Parathyroid adenoma (tissue), 2 donors: ENCODE measurements at regions not wholly inside any gene's neighbourhood (a gene's known extent, or its start where the extent isn't known, plus 50 kb on each side); places are given as distances from the start of the nearest gene placed in this dataset.

Experiments used
- H2AFZ ChIP-seq: fragments of 300-600 bp; sonication (generic); one replicate; pipeline ENCODE4 v1.7.0; 2017; ENCODE audit warnings: antibody characterized with exemption, mild to moderate bottlenecking
- H3K27ac ChIP-seq: fragments of 300-600 bp; sonication (generic); one replicate; pipeline ENCODE4 v1.7.0; 2017
- H3K27me3 ChIP-seq: fragments of 300-600 bp; sonication (generic); one replicate; pipeline ENCODE4 v1.7.0; 2017; ENCODE audit warnings: low read length; ENCODE audit not compliant: control insufficient read depth, insufficient read depth
- H3K36me3 ChIP-seq: fragments of 300-600 bp; sonication (generic); one replicate; pipeline ENCODE4 v1.7.0; 2017; ENCODE audit warnings: low read length; ENCODE audit not compliant: control insufficient read depth, insufficient read depth
- H3K4me1 ChIP-seq: fragments of 300-600 bp; sonication (generic); one replicate; pipeline ENCODE4 v1.7.0; 2017; ENCODE audit warnings: control low read depth
- H3K4me2 ChIP-seq: fragments of 300-600 bp; sonication (generic); one replicate; pipeline ENCODE4 v1.7.0; 2017; ENCODE audit warnings: low read length
- H3K4me3 ChIP-seq: fragments of 300-600 bp; sonication (generic); one replicate; pipeline ENCODE4 v1.7.0; 2017; ENCODE audit warnings: low read depth, low read length
- H3K79me2 ChIP-seq: fragments of 300-600 bp; sonication (generic); one replicate; pipeline ENCODE4 v1.7.0; 2017; ENCODE audit warnings: control low read depth
- H3K9ac ChIP-seq: fragments of 300-600 bp; sonication (generic); one replicate; pipeline ENCODE4 v1.7.0; 2017; ENCODE audit warnings: mild to moderate bottlenecking
- H3K9me3 ChIP-seq: fragments of 300-600 bp; sonication (generic); one replicate; pipeline ENCODE4 v1.7.0; 2017; ENCODE audit warnings: low read length; ENCODE audit not compliant: control insufficient read depth
- TF ChIP-seq, protein P1 (sequence below): fragments of 300-600 bp; sonication (generic); IDR thresholded peaks from one replicate; pipeline ENCODE4 v1.7.0; 2017; ENCODE audit warnings: antibody characterized with exemption, mild to moderate bottlenecking
- donor health status: primary hyperparathyroidism.

DNA sequence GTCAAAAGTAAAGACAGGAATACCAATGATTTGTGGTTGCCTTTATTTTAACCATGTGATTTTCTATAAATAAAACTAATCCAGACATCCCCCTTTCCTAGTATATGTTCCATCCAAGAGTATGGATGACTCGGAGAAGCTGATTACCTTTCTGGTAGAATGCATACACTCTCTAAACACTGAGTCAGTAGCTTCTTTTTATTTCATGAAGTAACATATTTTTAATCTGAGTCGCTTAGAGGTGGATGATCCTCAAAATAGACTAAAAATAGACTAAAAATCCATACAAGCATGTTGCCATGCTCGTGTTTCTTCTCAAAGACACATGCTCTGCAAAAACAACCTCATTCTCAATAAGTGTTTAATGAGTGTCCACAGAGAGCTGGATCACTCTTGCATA lies 263.7 kb downstream of the COL12A1 start:
- TF ChIP-seq, protein P1, sequence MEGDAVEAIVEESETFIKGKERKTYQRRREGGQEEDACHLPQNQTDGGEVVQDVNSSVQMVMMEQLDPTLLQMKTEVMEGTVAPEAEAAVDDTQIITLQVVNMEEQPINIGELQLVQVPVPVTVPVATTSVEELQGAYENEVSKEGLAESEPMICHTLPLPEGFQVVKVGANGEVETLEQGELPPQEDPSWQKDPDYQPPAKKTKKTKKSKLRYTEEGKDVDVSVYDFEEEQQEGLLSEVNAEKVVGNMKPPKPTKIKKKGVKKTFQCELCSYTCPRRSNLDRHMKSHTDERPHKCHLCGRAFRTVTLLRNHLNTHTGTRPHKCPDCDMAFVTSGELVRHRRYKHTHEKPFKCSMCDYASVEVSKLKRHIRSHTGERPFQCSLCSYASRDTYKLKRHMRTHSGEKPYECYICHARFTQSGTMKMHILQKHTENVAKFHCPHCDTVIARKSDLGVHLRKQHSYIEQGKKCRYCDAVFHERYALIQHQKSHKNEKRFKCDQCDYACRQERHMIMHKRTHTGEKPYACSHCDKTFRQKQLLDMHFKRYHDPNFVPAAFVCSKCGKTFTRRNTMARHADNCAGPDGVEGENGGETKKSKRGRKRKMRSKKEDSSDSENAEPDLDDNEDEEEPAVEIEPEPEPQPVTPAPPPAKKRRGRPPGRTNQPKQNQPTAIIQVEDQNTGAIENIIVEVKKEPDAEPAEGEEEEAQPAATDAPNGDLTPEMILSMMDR = no peak
- no peaks in the 10 kb centered on the region for H3K9me3 ChIP-seq
- H3K9ac ChIP-seq = no peak overlapping the region
- no peaks in the 10 kb centered on the region for H3K79me2 ChIP-seq
- no peak overlapping the region for H3K4me2 ChIP-seq
- no peak overlapping the region for H3K4me3 ChIP-seq
- H2AFZ ChIP-seq = no peak overlapping the region
- no peaks in the 10 kb centered on the region for H3K27me3 ChIP-seq
- H3K4me1 ChIP-seq = no peaks in the 10 kb centered on the region
- no peaks in the 10 kb centered on the region for H3K36me3 ChIP-seq
- H3K27ac ChIP-seq = no peak overlapping the region

DNA sequence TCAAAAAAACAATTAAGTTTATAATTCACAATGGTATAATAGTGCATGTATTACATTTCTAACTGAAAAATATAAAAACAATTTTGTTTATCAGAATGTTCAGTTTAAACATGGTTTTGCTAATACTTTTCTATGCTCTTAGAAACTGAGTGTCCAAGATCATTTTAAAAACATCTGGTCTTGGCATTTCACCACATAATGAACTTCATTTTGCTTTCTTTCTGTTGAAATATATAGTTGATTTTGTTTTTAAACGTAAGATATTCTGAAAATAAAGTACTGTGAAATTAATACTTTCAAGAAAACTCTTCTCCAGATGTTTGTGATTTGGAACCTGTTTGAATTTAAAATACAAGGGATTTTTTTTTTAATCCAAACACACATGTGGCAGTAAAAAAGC lies 264.4 kb downstream of the COL12A1 start:
- H3K4me1 ChIP-seq = no peaks in the 10 kb centered on the region
- H3K36me3 ChIP-seq = no peaks in the 10 kb centered on the region
- no peaks in the 10 kb centered on the region for H3K79me2 ChIP-seq
- no peak overlapping the region for H2AFZ ChIP-seq
- H3K27me3 ChIP-seq = no peaks in the 10 kb centered on the region
- no peak overlapping the region for H3K27ac ChIP-seq
- H3K4me3 ChIP-seq = no peak overlapping the region
- no peak overlapping the region for H3K9ac ChIP-seq
- H3K4me2 ChIP-seq = no peak overlapping the region
- H3K9me3 ChIP-seq = no peaks in the 10 kb centered on the region
- TF ChIP-seq, protein P1 = no peak

DNA sequence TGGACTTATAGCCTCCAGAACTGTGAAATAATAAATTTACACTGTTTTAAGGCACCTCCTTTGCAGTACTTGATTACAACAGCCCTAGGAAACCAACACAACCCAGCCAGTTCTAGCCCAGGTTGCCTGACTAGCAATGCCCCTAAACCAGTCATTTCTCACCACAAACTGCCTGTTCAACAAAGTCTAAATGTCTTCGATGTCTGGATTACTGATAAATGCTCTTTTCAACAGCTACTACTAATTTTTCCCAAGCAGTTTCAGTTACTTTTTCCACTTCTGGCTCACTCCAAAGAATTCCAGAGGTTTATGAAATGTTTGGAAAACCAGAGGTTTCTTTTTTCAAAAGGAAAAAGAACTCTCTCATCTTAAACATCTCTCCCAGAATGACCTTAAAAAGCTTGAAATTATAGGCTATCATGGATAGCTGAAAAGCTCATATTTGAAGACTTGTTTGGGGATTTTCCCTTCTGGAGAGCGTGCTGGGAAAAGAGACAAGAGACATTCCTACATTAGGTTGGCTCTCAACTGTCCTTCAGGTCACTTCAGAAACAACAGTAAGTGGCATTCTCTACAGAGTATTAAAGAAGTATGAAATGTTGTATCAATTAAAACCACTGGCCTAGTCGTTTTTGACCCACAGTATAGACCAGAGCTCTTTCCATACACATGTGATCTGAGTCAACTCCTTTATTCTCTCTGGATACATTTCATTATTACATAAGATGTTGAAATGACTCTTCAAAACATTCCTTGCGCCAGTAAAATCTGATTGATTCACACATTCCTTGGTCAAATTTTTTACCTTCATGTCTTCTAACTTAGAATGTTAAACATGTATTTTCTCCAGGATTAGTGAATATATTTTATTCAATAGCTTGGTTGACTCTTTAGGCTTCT lies 265.9 kb downstream of the COL12A1 start:
- no peak overlapping the region for H2AFZ ChIP-seq
- H3K27ac ChIP-seq = no peak overlapping the region
- H3K4me2 ChIP-seq = no peak overlapping the region
- H3K27me3 ChIP-seq = no peaks in the 10 kb centered on the region
- no peak overlapping the region for H3K9ac ChIP-seq
- no peaks in the 10 kb centered on the region for H3K36me3 ChIP-seq
- H3K9me3 ChIP-seq = no peaks in the 10 kb centered on the region
- no peaks in the 10 kb centered on the region for H3K4me1 ChIP-seq
- no peaks in the 10 kb centered on the region for H3K79me2 ChIP-seq
- H3K4me3 ChIP-seq = no peak overlapping the region
- TF ChIP-seq, protein P1 = no peak

DNA sequence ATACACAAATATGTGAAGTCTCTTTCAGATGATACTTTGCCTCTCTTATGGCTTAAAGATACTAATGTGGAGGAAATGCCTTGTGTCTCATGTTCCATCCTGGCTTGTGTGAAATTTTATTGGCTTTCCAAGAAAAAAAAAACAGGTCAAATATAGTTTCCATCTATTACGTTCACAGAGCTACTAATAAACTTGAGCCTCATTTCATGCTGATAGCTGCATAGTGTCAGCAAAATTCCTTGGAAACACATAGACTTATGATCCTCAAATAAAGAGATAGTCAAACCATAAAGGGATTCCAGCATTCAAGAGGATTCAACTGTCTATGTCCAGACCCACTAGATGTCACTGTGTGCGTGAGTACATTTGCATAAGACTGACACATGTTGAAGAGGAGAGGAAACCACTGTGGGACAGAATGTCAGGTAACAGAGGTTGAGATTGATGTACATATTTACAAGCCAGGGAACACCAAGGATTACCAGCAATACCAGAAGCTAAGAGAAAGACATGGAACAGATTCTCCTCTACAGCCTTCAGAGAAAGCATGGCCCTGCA lies 266.6 kb downstream of the COL12A1 start:
- no peak overlapping the region for H3K27ac ChIP-seq

More for the DNA sequence above, 266.6 kb downstream of the COL12A1 start:
- H2AFZ ChIP-seq = no peak overlapping the region
- TF ChIP-seq, protein P1 = no peak
- no peak overlapping the region for H3K9ac ChIP-seq
- H3K9me3 ChIP-seq = no peaks in the 10 kb centered on the region
- no peaks in the 10 kb centered on the region for H3K4me1 ChIP-seq
- H3K4me3 ChIP-seq = no peak overlapping the region
- H3K4me2 ChIP-seq = no peak overlapping the region
- H3K27me3 ChIP-seq = no peaks in the 10 kb centered on the region
- no peaks in the 10 kb centered on the region for H3K36me3 ChIP-seq
- no peaks in the 10 kb centered on the region for H3K79me2 ChIP-seq
